Activated CD8-positive, alpha-beta T cell treated with anti-CD3 and anti-CD28 coated beads for 36 hours (primary cell): ENCODE measurements at regions not wholly inside any gene's neighbourhood (a gene's known extent, or its start where the extent isn't known, plus 50 kb on each side); places are given as distances from the start of the nearest gene placed in this dataset.

ENCODE experiments used
- ATAC-seq: fragments of 200-7000 bp; cut with Tn5 transposase; one replicate; pipeline ENCODE4 v1.10.0; 2021; ENCODE audit warnings: mild to moderate bottlenecking, moderate library complexity
- CTCF ChIA-PET: fragments of 350-600 bp; sonication (Branson Sonifier 250); formaldehyde crosslinking; loops from one replicate; lab custom pipeline; 2021; ENCODE audit warnings: antibody characterized with exemption; lab: Charles Lee
- POLR2A ChIA-PET: fragments of 350-600 bp; sonication (Branson Sonifier 250); formaldehyde crosslinking; loops from one replicate; lab custom pipeline; 2021; ENCODE audit warnings: antibody characterized with exemption; lab: Charles Lee
- DNase-seq: peaks from one replicate; pipeline ENCODE4 v3.0.0-alpha.2; 2020
- H3K27ac Mint-ChIP-seq: one replicate; pipeline ENCODE4 v1.8.0; 2021; ENCODE audit warnings: mild to moderate bottlenecking, mixed read lengths
- H3K27me3 Mint-ChIP-seq: one replicate; pipeline ENCODE4 v1.8.0; 2021; ENCODE audit warnings: mixed read lengths
- H3K36me3 Mint-ChIP-seq: one replicate; pipeline ENCODE4 v1.8.0; 2021; ENCODE audit warnings: low read depth, mixed read lengths
- H3K4me1 Mint-ChIP-seq: one replicate; pipeline ENCODE4 v1.8.0; 2021; ENCODE audit warnings: low read depth, mixed read lengths
- H3K4me3 Mint-ChIP-seq: one replicate; pipeline ENCODE4 v1.8.0; 2021; ENCODE audit warnings: mild to moderate bottlenecking, moderate library complexity, mixed read lengths
- H3K9me3 Mint-ChIP-seq: one replicate; pipeline ENCODE4 v1.8.0; 2021; ENCODE audit warnings: mixed read lengths
- intact Hi-C: fragments of 100-400 bp; cut with micrococcal nuclease; formaldehyde crosslinking; loops from one replicate; pipeline ENCODE4 v1.10.0; 2022
- TF ChIP-seq, protein P1 (sequence below): fragments of 200-600 bp; IDR thresholded peaks from one replicate; pipeline ENCODE4 v1.8.0; 2022; ENCODE audit warnings: antibody characterized with exemption, mild to moderate bottlenecking

DNA sequence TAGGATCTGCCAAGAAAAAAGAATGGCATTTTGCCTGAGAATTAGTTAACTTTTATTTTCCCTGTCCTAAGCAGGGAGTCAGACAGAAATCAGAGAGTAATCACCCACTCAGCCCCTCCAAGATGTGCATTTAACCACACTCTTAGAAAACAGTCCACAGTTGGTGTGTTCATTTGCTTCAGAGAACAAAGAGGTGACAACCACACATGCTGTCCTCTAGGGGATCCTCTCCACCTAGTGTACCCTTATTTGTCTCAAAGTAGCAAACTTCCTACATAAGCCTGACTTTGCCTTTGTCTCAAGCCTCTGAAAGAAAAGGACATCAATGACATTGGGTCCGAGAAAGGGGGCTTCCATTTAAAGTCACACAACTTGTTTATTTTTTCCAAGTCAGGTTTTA is 107.0 kb upstream of the RFC3 start:
- no peak for DNase-seq
- peaks cover 7% of the 10 kb centered on the region for H3K27me3 Mint-ChIP-seq
- ChIA-PET POLR2A (no interaction called here), CTCF (no interaction called here)
- no peak for ATAC-seq
- no peaks in the 10 kb centered on the region for H3K4me1 Mint-ChIP-seq
- H3K27ac Mint-ChIP-seq = no peak overlapping the region
- H3K4me3 Mint-ChIP-seq = no peak overlapping the region
- peaks cover 9% of the 10 kb centered on the region for H3K9me3 Mint-ChIP-seq
- intact Hi-C loops = no loop called here
- TF ChIP-seq, protein P1, sequence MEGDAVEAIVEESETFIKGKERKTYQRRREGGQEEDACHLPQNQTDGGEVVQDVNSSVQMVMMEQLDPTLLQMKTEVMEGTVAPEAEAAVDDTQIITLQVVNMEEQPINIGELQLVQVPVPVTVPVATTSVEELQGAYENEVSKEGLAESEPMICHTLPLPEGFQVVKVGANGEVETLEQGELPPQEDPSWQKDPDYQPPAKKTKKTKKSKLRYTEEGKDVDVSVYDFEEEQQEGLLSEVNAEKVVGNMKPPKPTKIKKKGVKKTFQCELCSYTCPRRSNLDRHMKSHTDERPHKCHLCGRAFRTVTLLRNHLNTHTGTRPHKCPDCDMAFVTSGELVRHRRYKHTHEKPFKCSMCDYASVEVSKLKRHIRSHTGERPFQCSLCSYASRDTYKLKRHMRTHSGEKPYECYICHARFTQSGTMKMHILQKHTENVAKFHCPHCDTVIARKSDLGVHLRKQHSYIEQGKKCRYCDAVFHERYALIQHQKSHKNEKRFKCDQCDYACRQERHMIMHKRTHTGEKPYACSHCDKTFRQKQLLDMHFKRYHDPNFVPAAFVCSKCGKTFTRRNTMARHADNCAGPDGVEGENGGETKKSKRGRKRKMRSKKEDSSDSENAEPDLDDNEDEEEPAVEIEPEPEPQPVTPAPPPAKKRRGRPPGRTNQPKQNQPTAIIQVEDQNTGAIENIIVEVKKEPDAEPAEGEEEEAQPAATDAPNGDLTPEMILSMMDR = no peak
- no peaks in the 10 kb centered on the region for H3K36me3 Mint-ChIP-seq

DNA sequence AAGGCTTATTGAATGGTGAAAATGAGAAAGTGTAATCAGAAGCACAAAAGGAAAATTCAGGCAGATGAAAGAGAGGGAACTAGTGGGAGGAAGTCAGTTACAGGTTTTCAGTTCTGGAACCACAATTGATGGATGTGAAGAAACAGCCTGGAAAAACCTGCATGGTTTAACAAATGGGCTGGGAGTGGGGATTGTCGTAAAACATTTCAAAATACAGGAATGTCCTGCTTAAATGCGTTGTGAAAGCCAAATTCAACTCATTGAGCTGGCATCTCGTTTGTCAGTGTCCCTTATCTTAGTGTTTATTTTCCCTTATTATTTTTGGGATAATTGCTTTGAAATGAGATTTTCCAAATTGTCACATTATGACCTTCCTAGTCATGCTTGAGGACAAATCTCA is 106.5 kb upstream of the RFC3 start:
- ATAC-seq (no peak), DNase-seq (no peak)
- H3K27me3 Mint-ChIP-seq = peaks cover 7% of the 10 kb centered on the region
- H3K27ac Mint-ChIP-seq = no peak overlapping the region
- H3K9me3 Mint-ChIP-seq = peaks cover 6% of the 10 kb centered on the region
- H3K36me3 Mint-ChIP-seq = no peaks in the 10 kb centered on the region
- ChIA-PET CTCF (interaction anchor here (2.3 kb wide), 1 partner anchor 13 kb away, joined by 11 read pairs; no protein-coding TSS in a partner anchor), POLR2A (no interaction called here)
- intact Hi-C loops = no loop called here
- H3K4me3 Mint-ChIP-seq = no peak overlapping the region
- H3K4me1 Mint-ChIP-seq = no peaks in the 10 kb centered on the region
- TF ChIP-seq, protein P1 = no peak

DNA sequence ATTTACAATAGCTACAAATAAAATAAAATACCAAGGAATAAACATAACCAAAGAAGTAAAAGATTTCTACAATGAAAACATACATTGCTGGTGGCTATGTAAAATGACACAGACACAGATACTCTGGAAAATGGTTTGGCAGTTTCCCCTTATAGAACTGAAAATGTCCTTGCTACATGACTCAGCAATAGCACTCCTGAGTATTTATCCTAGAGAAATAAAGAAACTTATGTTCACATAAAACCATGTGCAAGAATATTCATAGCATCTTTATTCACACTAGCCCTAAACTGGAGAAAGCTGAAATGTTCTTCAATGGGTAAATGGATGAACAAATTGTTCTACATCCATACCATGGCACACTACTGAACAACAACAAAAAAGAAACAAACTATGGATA is 100.2 kb upstream of the RFC3 start:
- intact Hi-C loops = no loop called here
- H3K9me3 Mint-ChIP-seq = no peaks in the 10 kb centered on the region

DNA sequence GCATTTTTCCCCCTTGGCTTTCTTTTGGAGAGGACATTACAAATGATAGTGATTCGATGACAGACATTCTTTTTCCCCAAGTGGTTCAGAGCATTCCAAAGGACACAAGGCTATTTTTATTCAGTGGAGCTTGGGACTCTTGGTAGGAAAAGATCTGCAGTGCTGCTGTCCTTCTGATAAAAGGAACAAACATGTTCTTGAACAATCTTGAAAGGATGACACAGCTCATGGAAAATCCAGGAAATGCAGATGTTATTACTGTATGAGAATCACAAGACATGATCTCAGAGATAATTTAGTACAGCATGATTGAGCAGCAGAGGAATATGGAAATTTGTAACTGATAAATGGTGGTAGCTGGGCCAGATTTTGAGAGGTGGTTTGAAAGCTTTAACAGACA is 96.2 kb upstream of the RFC3 start:
- CTCF ChIA-PET = interaction anchor here (3.9 to 6.1 kb wide), 2 partner anchors 42 to 177 kb away, joined by 13 to 60 read pairs; no protein-coding TSS in a partner anchor
- no peaks in the 10 kb centered on the region for H3K36me3 Mint-ChIP-seq
- H3K4me3 Mint-ChIP-seq = no peak overlapping the region
- peaks cover 21% of the 10 kb centered on the region for H3K4me1 Mint-ChIP-seq
- H3K27ac Mint-ChIP-seq = no peak overlapping the region
- H3K27me3 Mint-ChIP-seq = no peaks in the 10 kb centered on the region
- TF ChIP-seq, protein P1 = no peak
- intact Hi-C loops = loop anchor here (2.0 to 5.0 kb wide), 4 partner anchors 109 to 494 kb away; no protein-coding TSS in a partner anchor
- DNase-seq (no peak), ATAC-seq (no peak)
- H3K9me3 Mint-ChIP-seq = no peaks in the 10 kb centered on the region
- POLR2A ChIA-PET = no interaction called here

More for the DNA sequence above, 100.2 kb upstream of the RFC3 start:
- Mint-ChIP-seq H3K36me3 (no peaks in the 10 kb centered on the region), H3K27me3 (peaks cover 2% of the 10 kb centered on the region), H3K27ac (no peak overlapping the region), H3K4me3 (no peak overlapping the region), H3K4me1 (peaks cover 10% of the 10 kb centered on the region)
- DNase-seq (no peak), ATAC-seq (no peak)
- TF ChIP-seq, protein P1 = no peak
- ChIA-PET CTCF (no interaction called here), POLR2A (no interaction called here)

DNA sequence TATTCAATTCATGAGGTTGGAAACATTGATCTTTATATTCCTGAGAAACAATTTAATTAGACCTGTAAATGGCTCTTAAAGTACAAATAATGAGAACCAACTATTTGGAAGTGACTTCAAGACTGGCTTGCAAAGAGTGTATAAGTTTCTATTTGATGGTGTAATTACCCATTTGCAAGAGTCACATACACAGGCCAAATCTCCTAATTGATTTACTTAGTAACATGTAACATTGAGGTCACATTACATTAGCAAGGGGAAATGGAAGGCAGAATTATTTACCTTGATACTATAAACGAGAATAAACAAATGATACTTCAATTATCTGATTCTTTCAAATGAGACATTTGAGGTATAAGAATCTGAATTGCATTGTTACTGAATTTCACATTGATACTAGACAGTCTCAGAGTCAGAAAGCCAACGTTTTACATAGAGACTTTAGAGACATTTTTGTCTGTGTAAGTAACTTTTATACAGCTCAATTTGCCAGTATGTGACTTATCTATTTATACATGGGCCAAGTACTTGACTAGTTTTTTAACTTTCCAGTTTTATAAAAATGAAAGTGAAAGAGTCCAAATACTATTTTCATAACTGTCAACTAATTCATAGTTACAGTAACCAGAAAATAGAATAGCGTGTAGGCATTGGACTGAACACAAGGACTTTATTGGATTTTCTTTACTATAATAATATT is 95.6 kb upstream of the RFC3 start:
- ATAC-seq (peak; percentile 50), DNase-seq (no peak)
- no peaks in the 10 kb centered on the region for H3K36me3 Mint-ChIP-seq
- POLR2A ChIA-PET = no interaction called here
- H3K9me3 Mint-ChIP-seq = no peaks in the 10 kb centered on the region
- CTCF ChIA-PET = interaction anchor here (1.2 to 6.1 kb wide), 5 partner anchors 14 to 492 kb away, joined by 5 to 60 read pairs (median 6); no protein-coding TSS in a partner anchor
- H3K27me3 Mint-ChIP-seq = no peaks in the 10 kb centered on the region
- H3K4me1 Mint-ChIP-seq = peaks cover 21% of the 10 kb centered on the region
- intact Hi-C loops = loop anchor here (2.0 to 5.0 kb wide), 4 partner anchors 110 to 495 kb away; no protein-coding TSS in a partner anchor
- peak overlapping the region; percentile 54 for H3K27ac Mint-ChIP-seq
- no peak overlapping the region for H3K4me3 Mint-ChIP-seq
- TF ChIP-seq, protein P1 = no peak
